ENCODE measurements at regions not wholly inside any gene's neighbourhood (a gene's known extent, or its start where the extent isn't known, plus 50 kb on each side); places are given as distances from the start of the nearest gene placed in this dataset.
A peak's percentile ranks its signal among the peaks of the same experiment; 100 is the strongest.
"Not testable (repeated sequence)": the region's sequence is repeated elsewhere in the genome, so short reads cannot be mapped to it uniquely, and the experiment has no call there.

DNA sequence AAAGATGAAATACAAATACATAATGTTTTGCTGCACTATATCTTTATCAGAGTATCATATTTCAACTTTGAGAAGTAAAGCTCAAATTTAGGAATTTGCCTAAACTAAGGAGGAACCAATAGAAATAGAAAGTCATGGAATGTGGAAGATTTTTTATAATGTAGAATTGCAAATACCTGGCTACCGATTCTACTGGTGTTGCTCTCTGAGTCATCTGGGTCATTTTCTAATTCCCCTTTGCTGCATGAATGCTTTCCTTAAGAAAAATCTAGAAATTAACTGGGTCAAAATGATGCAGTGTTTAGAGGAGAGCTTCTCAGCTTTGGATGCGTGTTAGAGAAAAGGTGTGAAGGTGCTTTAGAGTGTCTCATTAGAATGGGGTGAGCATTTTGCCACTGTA is 568.9 kb upstream of the ANKRD30A start:
- DNase-seq (ENCODE audit: low read depth) = no peak

GRCh38 chr10:36555036-36555435 is 570.4 kb upstream of the ANKRD30A start:
- no peak for DNase-seq (ENCODE audit: low read depth)

GRCh38 chr10:36547965-36548364 is 577.4 kb upstream of the ANKRD30A start:
- no peak for DNase-seq (ENCODE audit: low read depth)

DNA sequence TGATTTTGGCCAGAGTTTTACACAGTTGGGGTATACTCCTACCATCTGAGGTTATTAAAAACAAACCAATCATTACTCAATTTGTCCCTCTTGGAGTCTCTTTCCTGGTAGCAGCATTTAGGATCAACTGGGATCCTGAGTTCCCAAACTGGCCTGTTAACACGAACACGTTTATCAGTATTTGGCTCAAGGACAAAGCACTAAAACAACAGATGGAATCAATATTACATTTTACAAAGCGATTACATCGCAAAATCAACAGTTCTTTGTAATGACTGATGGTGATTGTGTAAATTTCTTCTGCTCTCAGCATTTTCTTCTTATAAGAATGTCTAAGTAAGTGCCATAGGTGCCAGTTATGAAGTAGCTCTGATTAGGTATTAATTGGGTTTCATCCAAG is 582.9 kb upstream of the ANKRD30A start:
- DNase-seq (ENCODE audit: low read depth) = no peak

DNA sequence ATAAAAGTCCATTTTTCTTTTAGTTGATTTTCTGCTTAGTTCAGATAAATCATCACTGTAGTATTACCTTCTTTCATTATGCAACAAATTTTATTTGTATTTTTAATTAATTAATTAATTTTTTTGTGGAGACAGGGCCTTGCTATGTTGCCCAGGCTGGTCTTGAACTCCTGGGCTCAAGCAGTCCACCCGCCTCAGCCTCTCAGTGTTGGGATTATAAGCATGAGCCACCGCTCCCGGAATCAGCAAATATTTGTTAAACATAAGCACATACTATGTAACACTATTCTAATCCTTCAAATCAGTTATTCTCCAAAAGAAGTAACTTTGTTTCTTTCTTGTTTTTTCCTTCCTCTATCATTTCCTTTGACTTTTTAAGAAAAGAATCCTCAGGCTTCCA is 584.8 kb upstream of the ANKRD30A start:
- no peak for DNase-seq (ENCODE audit: low read depth)

GRCh38 chr10:36538953-36539586 is 586.3 kb upstream of the ANKRD30A start:
- DNase-seq (ENCODE audit: low read depth) = no peak

DNA sequence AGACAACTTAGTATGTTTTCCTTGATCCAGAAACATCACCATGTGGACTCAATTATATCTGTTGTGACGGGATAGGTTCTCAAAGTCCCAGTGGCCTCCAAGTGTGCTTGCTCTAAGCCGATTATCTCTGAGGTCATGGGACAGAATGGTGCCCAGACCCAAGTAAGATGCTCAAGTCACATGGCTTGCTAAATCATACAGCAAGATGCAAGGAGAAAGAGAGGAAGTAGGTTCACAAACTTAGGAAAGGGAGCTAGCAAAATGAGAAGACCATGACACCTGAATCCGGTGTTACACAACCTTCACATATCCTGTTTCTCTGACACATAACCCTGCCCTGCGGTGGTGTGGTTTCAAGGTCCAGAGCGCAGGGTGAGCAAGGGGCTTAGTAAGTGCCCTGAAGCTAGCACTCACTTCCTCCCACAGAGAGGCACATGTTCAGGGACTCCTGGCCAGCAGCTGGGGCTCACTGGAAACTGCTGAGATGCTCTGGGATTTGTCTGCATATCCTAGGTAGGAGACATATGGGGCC is 590.9 kb upstream of the ANKRD30A start:
- peak; percentile 58 for DNase-seq (ENCODE audit: low read depth)

DNA sequence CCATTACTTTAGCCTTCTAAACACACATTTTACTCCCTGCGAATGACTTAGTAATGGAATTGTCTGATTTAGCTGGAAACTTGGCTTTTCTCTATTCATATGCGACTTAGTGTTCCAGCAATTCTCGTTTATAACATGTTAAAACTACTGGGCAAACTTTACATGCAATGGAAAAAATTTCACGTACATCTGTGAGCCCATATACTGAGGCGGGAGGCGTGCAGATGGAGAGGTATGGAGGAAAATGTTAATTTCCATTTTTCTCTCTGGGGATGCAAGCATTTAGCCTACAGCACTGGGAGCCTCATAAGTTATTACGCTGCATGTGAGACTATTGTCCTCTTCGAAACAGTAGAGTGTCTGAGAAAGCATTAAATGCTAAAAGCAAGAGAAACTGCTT is 591.5 kb upstream of the ANKRD30A start:
- no peak for DNase-seq (ENCODE audit: low read depth)

DNA sequence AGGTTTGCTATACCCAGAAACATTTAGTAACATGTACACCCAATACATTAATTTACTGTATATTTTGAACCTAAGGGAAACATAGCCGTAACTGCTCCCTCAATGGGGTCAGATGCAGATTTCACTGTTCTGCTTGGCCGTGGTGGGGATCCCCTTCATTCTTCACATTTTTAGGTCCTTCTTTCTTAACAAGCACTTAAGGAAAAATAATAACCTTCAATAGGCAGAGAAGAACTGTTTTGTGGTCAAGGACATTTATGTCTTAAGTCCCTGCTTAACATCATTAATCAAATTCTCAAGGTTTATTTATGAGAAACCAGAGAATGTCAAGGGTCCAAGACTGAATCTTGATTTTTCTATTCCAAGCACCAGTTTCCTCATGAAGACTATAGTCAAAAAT is 592.1 kb upstream of the ANKRD30A start:
- no peak for DNase-seq (ENCODE audit: low read depth)

DNA sequence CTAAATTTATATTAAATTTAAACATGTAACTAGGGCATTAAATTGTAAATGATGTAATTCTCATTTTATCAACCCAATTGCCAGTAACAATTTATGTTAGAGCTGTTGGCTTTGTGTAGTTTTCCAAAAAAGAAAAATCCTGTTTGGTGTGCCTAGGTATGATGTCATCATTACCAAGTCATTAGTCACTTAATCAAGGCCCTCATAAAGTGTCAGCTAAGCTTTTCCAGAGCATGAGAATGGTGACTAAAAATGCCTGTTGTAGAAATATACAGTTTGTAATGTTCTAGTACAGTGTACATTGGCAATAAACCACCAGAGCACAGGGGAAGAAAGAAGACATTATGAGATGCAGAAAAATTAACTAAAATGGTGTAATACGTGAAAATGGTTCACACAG is 593.8 kb upstream of the ANKRD30A start:
- no peak for DNase-seq (ENCODE audit: low read depth)

- DNase-seq (ENCODE audit: low read depth) = no peak
Observed at GRCh38 chr10:36526033-36526432, 599.4 kb upstream of the ANKRD30A start.

DNA sequence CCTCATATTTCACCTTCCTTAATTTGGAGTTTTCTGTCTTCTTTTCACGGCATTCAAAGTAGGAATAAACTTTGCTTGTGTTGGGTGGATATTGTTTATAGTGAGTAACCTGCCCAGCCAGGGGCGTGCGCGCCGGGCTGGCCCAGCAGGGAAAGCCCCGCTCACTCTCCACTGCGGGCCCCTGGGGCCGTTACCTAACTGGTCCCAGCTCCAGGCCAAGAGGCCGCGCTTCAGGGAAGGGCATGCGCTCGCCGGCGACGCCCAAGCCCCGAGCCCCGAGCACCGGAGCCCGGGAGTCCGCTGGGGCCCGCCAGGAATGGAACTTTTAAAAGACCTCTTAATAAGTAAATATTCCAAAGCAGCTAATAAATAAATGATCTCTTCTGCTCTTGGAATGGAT is 601.3 kb upstream of the ANKRD30A start:
- DNase-seq (ENCODE audit: low read depth) = not testable (repeated sequence)

DNA sequence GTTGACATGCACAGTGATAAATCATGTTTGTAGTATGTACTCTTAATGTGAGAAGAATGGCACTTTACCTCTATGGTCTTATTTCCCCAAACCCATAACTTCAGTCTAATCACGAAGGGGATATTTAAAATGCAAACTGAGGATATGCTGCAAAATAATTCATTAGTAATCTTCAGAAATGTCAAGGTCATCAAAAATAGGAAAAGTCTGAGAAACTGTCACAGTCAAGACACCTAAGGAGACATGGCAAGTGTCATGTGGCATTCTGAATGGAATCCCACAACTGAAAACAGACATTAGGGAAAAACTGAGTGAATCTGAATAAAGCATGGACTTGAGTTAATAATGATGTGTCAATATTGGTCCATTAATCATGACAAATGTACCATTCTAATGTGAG is 605.5 kb upstream of the ANKRD30A start:
- no peak for DNase-seq (ENCODE audit: low read depth)

DNA sequence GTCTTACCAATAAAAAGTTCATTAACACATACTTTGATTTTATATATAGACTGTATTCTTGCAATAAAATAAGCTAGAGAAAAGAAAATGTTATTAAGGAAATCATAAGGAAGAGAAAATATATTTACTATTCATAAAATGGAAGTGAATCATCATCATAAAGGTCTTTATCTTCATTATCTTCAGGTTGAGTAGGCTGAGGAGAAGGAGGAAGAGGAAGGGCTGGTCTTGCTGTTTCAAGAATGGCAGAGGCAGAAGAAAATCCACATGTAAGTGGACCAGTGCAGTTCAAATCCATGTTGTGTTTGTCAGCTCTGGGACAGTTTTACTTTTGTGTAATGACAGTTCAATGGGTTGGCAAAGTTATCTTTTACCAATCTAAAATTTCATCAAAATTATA is 609.1 kb upstream of the ANKRD30A start:
- no peak for DNase-seq (ENCODE audit: low read depth)

DNA sequence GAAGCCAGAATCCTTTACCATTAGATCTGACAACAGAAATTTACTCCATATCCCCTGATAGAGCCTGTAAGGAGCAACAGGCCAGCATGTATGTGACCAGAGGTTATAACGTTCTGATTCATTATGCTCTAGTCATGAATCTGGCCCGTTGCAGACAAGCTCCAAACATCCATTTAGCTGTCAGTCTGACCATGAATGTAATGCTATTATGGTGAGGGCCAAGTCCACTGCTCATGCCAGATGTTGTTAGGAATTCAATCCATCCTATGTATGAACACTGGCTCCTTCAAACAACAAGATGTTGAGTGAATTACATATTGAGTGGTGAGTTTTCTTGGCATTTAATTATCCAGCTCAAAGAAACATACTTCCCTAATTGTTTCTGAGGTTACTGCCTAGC is 610.1 kb upstream of the ANKRD30A start:
- DNase-seq (ENCODE audit: low read depth) = no peak

GRCh38 chr10:36507715-36508114 is 617.7 kb upstream of the ANKRD30A start:
- no peak for DNase-seq (ENCODE audit: low read depth)

- DNase-seq (ENCODE audit: low read depth) = no peak
Observed at GRCh38 chr10:36506697-36507496, 618.5 kb upstream of the ANKRD30A start.

DNA sequence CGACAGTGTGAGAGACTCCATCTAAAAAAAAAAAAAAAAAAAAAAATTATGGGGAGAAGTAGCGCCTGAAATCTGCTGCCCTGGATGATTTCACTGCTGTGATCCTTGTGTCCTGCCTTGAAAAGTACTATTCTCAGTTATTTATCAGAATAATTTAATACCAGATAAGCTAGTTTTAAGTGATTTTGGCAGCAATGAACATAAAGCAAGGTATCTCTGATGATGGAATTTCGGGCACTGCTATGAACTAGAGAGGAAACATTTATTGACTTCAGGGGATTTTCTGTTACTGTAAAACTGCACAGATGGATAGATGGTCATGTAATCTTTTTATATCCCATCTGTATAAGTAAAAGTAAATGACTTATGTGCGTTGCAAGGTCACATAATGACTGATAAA is 619.1 kb upstream of the ANKRD30A start:
- no peak for DNase-seq (ENCODE audit: low read depth)

GRCh38 chr10:36504758-36505157 is 620.6 kb upstream of the ANKRD30A start:
- DNase-seq (ENCODE audit: low read depth) = no peak

GRCh38 chr10:36500266-36500665 is 625.1 kb upstream of the ANKRD30A start:
- DNase-seq (ENCODE audit: low read depth) = no peak

GRCh38 chr10:36499693-36500092 is 625.7 kb upstream of the ANKRD30A start:
- DNase-seq (ENCODE audit: low read depth) = no peak

DNA sequence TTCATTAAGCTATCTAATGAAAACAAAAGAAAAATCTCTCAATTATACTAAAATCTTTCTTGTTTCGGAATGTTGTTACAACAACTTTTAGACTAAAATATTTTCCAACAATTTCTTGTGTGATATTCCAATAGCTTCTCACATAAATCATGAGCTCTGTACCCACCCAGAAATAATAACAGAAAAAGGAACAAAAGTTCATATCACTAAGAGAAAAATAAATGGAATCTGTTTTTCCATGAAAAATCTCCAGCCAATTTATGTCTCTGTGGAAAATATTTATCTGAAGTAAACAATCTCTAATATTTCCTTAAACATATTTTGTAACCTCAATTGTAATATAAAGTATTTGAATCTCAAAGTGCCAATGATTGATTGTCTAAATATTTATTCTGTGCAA is 628.6 kb upstream of the ANKRD30A start:
- DNase-seq (ENCODE audit: low read depth) = no peak

DNA sequence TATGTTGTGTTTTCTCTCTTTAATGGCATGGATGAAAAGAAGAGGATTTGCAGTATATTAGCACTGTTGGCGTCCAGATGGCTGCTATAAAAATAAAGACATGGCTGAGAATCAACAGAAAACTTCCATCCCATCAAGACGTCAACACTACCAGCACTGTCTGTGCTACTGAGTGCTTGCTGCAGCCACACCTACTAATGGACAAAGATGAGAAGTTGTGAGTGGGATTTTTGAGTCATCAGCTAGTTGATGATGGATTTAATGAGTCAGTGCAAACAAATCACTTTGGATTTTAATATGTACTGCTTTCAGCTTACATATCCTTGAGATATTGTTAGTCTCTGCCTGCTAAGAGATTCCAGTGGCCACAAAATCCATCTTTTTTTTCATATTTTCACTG is 631.0 kb upstream of the ANKRD30A start:
- DNase-seq (ENCODE audit: low read depth) = peak; percentile 74

DNA sequence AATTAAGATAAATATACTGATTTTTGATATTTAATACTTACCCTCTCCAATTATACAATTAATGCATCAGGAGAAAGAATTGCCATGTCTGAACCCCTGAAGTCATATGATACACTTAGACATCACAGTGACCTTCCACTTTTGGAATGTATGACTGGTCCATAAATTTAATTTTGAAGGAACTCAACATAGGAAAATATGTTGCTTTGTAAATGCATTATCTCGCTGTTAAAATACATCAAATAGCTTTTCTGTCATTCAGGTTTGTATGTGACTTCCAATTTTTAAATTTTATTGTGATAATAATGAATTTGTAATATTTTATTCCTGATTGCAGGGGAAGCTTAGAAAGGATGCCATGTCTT is 631.9 kb upstream of the ANKRD30A start:
- no peak for DNase-seq (ENCODE audit: low read depth)

All from GM04504 (cell line).